Daoy (cell line): ENCODE measurements at regions not wholly inside any gene's neighbourhood (a gene's known extent, or its start where the extent isn't known, plus 50 kb on each side); places are given as distances from the start of the nearest gene placed in this dataset.
A peak's percentile ranks its signal among the peaks of the same experiment; 100 is the strongest.

Experiments used
- DNase-seq: peaks from one replicate; pipeline ENCODE4 v3.0.0-alpha.2; 2015; ENCODE audit warnings: low read depth

- DNase-seq, result no peak
These were observed 615.7 kb downstream of the INSC start for GRCh38 chr11:15730263-15730994.

- no peak for DNase-seq
These were observed 616.3 kb downstream of the INSC start for GRCh38 chr11:15730995-15731385.

DNA sequence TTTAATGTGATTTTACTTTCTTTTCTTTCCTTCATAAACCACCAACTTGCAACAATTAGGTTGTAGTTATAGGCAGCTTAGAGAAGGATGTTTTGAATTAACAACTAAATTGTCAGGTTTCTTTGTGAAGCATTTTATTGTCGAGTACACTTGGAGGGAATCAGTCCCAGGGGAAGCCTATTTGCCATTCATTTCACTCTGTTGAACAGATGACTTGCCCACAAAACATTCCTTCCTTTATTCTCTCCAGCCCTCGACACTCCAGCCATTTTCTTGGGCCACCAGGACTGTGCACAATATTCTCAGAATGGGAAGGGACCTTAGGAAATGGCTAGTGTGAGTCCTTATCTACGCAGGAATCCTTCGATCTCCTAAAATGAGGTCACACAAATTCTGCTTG, 620.6 kb downstream of the SOX6 start:
- no peak for DNase-seq

GRCh38 chr11:15737320-15737719, 619.0 kb downstream of the SOX6 start:
- DNase-seq, result peak; percentile 15

GRCh38 chr11:15738931-15739330, 617.4 kb downstream of the SOX6 start:
- no peak for DNase-seq

DNA sequence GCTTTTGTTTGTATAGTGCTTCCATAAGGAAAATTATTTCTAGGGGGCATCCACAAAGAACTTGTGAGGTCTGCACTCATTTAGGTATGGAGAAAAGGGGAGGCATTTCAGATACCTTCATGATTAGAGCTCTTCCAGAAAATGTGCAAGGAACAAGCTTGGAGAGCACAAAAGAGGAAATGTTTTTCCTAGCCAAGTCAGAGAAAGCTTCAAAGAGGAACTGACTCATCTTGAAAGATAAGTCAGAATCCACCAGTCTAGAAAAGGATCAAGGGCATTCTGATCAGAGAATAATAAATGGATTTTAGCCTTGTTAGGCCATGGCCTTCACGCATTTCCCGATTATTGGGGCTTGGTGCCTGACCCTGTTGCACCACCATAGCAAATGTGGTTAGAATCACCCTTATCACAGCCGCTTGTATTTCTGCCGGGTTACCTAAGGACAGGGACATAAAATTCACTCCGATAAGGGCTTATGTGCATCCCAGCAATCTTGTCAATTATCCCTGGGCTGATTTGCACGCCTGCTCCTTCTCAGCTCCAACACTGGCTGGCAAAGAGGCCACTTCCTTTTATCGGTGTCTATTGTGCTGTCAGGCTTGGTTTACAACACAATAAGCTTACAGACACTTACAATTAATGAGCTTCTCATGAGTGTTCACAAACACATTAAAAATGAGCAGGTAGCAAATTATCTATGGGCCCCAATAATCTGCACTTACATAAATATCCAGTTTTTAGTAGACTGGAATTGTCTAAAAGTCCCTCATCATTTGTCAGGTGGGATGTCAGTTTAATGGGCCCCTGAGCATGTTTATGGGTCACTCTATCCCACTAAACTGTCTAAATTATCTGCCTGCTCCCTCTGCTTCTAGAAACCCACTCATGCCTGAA, 613.5 kb downstream of the SOX6 start:
- DNase-seq, result no peak

DNA sequence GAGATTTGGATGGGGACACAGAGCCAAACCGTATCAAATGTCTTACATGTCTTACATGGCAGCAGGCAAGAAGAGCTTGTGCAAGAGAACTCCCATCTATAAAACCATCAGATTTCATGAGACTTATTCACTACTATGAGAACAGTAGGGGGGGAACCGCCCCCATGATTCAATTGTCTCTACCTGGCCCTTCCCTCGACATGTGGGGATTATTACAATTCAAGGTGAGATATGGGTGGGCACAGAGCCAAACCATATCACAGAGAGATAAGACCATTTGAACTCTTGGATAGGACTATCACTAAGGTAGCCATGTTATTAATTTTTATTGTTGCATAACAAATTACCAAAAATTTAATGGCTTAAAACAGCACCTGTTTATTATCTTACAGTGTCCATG, 611.7 kb downstream of the SOX6 start:
- no peak for DNase-seq

- peak; percentile 35 for DNase-seq
These were observed 611.1 kb downstream of the SOX6 start for GRCh38 chr11:15745266-15745665.

GRCh38 chr11:15747671-15748070, 608.7 kb downstream of the SOX6 start:
- no peak for DNase-seq

DNA sequence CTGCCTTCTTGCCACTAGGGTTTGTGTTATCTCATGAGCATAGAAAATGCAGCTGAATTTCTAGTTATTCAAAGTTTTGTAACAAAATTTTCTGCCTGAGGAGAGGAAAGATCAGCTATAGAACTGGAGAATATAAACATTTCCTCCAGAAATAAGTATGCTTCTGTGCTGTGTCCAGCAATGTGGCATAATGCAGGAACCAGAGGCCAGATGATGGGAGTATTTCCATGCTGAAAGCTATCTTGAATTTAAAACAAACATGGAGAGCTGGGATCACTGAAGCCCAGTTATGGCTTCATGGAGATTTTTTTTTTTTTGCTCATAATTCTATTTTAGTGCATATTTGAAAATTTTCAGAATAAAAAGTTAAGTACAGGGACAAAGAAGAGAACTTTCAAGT, 608.2 kb downstream of the SOX6 start:
- no peak for DNase-seq

- DNase-seq, result no peak
These were observed 607.6 kb downstream of the SOX6 start for GRCh38 chr11:15748741-15749140.

- DNase-seq, result no peak
These were observed 605.6 kb downstream of the SOX6 start for GRCh38 chr11:15750535-15751308.

GRCh38 chr11:15754221-15754620, 602.1 kb downstream of the SOX6 start:
- no peak for DNase-seq

DNA sequence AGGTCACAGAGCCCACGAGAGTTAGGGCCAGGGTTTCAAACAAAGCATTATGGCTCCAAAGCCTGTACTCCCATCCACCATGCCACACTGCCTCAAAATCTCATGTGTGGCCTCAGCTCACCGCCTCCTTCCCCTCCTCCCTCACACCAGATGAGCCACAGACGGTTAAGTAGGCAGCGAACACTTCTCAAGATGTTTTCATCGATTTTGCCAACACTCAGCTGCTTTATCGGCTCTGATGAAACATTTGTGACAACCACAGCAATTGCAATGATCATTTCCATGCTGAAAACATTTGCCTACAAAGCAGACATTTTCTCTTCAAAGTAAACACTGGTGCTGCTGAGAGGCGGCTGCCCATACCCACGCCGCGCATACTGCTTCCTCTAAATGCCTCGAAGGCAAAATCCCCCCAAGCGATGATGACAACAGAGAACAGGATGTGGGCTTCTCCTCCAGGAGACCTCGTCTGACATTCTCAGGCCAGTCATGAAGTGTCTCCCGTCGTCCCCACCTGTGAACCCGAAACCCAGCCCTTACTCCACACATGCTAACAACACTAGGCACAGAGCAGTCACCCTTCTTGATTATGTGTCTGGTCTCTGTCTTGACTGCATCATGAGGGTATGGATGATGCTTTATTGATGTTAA, 599.2 kb downstream of the SOX6 start:
- no peak for DNase-seq

DNA sequence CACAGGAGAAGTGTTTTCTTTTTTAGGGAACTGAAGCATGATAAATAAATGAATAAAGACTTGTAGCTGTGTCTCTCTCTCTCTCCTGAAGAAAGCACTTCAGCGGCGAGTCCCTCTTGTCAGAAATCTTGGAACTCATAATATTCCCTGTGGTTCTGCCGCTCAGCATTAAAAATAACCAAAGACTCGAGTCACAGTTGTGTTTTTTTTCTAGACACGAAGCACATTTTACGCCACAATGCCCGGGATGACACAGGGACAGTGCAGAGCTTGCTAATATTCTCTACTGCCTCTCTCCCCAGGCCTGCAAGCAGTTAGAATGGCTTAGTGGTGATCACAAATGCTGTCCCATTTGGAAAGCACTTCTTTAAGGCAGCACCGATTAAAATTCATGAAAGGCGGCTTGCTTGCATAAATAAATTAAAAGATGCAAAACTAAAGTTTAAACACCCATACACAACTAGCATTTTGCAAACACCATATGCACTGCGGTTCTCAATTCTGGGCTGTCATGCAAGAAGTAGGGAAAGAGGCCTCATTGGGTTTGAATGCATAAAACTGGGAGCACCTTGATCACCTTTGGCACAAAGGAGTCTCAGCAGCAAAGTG, 597.4 kb downstream of the SOX6 start:
- no peak for DNase-seq

- no peak for DNase-seq
These were observed 595.1 kb downstream of the SOX6 start for GRCh38 chr11:15761235-15761634.

DNA sequence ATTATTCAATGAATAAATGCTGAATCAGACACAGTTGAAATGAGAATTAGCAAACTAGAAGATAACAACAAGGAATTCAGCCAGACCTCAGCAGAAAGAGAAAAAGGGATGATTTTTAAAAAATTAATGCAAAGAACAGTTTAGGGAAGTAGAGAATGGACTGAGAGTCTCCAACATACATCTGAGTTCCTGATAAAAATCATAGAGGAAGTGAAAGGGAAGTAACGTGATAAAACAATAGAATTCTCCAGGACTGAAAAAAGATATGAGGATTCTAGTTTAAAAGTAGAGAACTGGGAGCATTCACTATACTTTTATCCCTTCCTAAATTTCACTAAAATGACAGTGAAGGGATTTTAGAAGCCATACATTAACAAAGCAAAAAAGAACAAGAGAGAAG, 592.0 kb downstream of the SOX6 start:
- no peak for DNase-seq

GRCh38 chr11:15764948-15765347, 591.4 kb downstream of the SOX6 start:
- no peak for DNase-seq

DNA sequence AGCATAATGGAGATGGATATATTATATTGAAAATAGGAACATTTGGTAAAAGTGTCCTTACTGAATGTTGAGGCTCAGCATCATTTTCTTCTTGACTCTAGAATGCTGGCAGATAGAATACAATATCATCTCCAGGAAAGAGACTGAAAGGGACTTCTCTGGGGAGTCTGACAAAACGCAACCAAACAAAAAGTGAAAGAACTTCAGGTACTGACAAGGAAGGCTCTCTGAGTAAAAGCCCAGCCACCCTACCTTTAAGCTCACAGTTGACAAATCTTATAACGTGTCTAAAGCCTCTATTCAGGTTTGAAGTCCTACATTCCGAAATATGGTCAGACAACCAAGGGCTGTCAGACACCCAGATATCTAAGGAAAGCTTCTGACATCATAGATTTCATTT, 590.8 kb downstream of the SOX6 start:
- DNase-seq, result no peak

GRCh38 chr11:15768321-15768720, 588.0 kb downstream of the SOX6 start:
- DNase-seq, result no peak

DNA sequence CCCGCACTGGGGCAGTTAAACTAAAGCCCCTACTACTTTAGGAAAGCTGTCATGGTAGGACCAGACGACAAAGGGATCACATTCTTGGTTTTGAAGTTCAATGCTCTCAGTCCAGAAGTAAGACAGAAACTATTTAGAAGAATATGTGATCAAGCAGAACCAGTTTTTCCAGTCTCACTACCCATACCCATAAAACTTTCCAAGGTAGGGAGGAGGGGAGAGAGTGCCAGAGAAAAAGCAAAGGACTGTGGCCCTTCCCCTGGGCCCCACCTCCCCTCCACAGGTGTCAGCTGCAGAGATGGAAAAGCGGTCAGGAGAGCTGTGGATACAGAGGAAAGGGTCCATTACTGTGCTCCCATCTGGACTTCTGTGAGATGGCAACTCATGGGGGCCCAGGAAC, 587.1 kb downstream of the SOX6 start:
- DNase-seq, result no peak
